HepG2 (cell line): ENCODE measurements at regions not wholly inside any gene's neighbourhood (a gene's known extent, or its start where the extent isn't known, plus 50 kb on each side); places are given as distances from the start of the nearest gene placed in this dataset.

Experiments
- ARID3A ChIP-seq: IDR thresholded peaks from 2 replicates; pipeline ENCODE4 v1.6.1; 2012; ENCODE audit warnings: low read depth, low read length, improper control_type of control experiment
- BCL6 ChIP-seq: IDR thresholded peaks from 2 replicates; pipeline ENCODE4 v1.6.1; 2016; ENCODE audit warnings: missing genetic modification reagents, missing compliant biosample characterization
- BRCA1 ChIP-seq: sonication (generic); formaldehyde crosslinking; IDR thresholded peaks from 2 replicates; pipeline ENCODE4 v1.4.0; 2020; ENCODE audit warnings: missing genetic modification reagents
- CREM ChIP-seq, 2 experiments: sonication (generic) in 1 of 2; formaldehyde crosslinking in 1 of 2; IDR thresholded peaks; 2 replicates each; pipeline versions ENCODE4 v1.4.0 to v1.6.1; 2016 to 2020; ENCODE audit warnings: antibody characterized with exemption in 1 of 2, mild to moderate bottlenecking in 1 of 2, missing genetic modification reagents in 1 of 2
- GFI1 ChIP-seq: sonication (generic); formaldehyde crosslinking; IDR thresholded peaks from 2 replicates; pipeline ENCODE4 v1.5.0; 2020; ENCODE audit warnings: missing genetic modification reagents, mild to moderate bottlenecking, borderline replicate concordance
- ISL2 ChIP-seq: sonication (generic); formaldehyde crosslinking; IDR thresholded peaks from 2 replicates; pipeline ENCODE4 v1.5.0; 2020; ENCODE audit warnings: missing genetic modification reagents
- NCOA2 ChIP-seq: sonication (generic); formaldehyde crosslinking; IDR thresholded peaks from 2 replicates; pipeline ENCODE4 v1.8.0; 2022; ENCODE audit warnings: inconsistent platforms
- NCOA5 ChIP-seq: sonication (generic); formaldehyde crosslinking; IDR thresholded peaks from 2 replicates; pipeline ENCODE4 v1.4.0; 2020; ENCODE audit warnings: missing genetic modification reagents
- PPARG ChIP-seq: conservative IDR thresholded peaks from 2 replicates; pipeline ENCODE4 v1.6.1; 2016; ENCODE audit warnings: missing biosample characterization, missing genetic modification reagents
- RCOR2 ChIP-seq: IDR thresholded peaks from 2 replicates; pipeline ENCODE4 v1.6.1; 2016; ENCODE audit warnings: missing biosample characterization, missing genetic modification reagents
- SOX13 ChIP-seq, 3 experiments: fragments of 450-650 bp in 1 of 3; sonication (generic) in 1 of 3; formaldehyde crosslinking in 1 of 3; IDR thresholded peaks in 2 of 3; conservative IDR thresholded peaks in 1 of 3; 2 replicates each; pipeline versions ENCODE4 v1.5.0 to v1.6.1; 2016 to 2020; ENCODE audit warnings: antibody characterized with exemption in 1 of 3, mild to moderate bottlenecking in 1 of 3, missing compliant biosample characterization in 1 of 3, missing genetic modification reagents in 1 of 3, moderate library complexity in 1 of 3
- TCF12 ChIP-seq, 2 experiments: fragments of 450-650 bp in 1 of 2; sonication (generic) in 1 of 2; formaldehyde crosslinking in 1 of 2; IDR thresholded peaks; 2 replicates each; pipeline versions ENCODE4 v1.6.1 to v1.8.0; 2017 to 2022; ENCODE audit warnings: antibody characterized with exemption in 1 of 2, mild to moderate bottlenecking in 1 of 2, missing genetic modification reagents in 1 of 2, moderate library complexity in 1 of 2
- TEAD3 ChIP-seq: optimal IDR thresholded peaks from 2 replicates; pipeline ENCODE3; 2016; ENCODE audit warnings: borderline replicate concordance
- ZBTB46 ChIP-seq: sonication (generic); formaldehyde crosslinking; IDR thresholded peaks from 2 replicates; pipeline ENCODE4 v1.4.0; 2020; ENCODE audit warnings: mild to moderate bottlenecking, missing genetic modification reagents, borderline replicate concordance
- ZC3H13 ChIP-seq: sonication (generic); formaldehyde crosslinking; IDR thresholded peaks from 2 replicates; pipeline ENCODE4 v1.8.1; 2023; ENCODE audit warnings: mild to moderate bottlenecking, missing genetic modification reagents, moderate library complexity
- ZNF143 ChIP-seq: sonication (generic); formaldehyde crosslinking; IDR thresholded peaks from 2 replicates; pipeline ENCODE4 v1.4.0; 2020; ENCODE audit warnings: missing genetic modification reagents
- ZNF264 ChIP-seq: sonication (generic); formaldehyde crosslinking; IDR thresholded peaks from 2 replicates; pipeline ENCODE4 v1.4.0; 2020; ENCODE audit warnings: missing genetic modification reagents
- ZNF382 ChIP-seq: sonication (generic); formaldehyde crosslinking; IDR thresholded peaks from 2 replicates; pipeline ENCODE4 v1.5.0; 2020; ENCODE audit warnings: missing genetic modification reagents, mild to moderate bottlenecking, borderline replicate concordance
- ZNF773 ChIP-seq: sonication (generic); formaldehyde crosslinking; IDR thresholded peaks from 2 replicates; pipeline ENCODE4 v1.4.0; 2020; ENCODE audit warnings: missing genetic modification reagents, borderline replicate concordance
- TF ChIP-seq, protein P1 (sequence below): sonication (generic); formaldehyde crosslinking; IDR thresholded peaks from 2 replicates; pipeline ENCODE4 v1.4.0; 2020; ENCODE audit warnings: missing genetic modification reagents, borderline replicate concordance
- TF ChIP-seq, protein P2 (sequence below): sonication (generic); formaldehyde crosslinking; IDR thresholded peaks from 2 replicates; pipeline ENCODE4 v1.5.0; 2020; ENCODE audit warnings: mild to moderate bottlenecking, missing genetic modification reagents, borderline replicate concordance

GRCh38 chr9:20286969-20287368, 335.3 kb downstream of the MLLT3 start (continued):
- TF ChIP-seq PPARG (CRISPR knock-in tag) = 0 out of 2 replicates have a peak, but pooled peaks have one; percentile 40
- TF ChIP-seq, protein P1, sequence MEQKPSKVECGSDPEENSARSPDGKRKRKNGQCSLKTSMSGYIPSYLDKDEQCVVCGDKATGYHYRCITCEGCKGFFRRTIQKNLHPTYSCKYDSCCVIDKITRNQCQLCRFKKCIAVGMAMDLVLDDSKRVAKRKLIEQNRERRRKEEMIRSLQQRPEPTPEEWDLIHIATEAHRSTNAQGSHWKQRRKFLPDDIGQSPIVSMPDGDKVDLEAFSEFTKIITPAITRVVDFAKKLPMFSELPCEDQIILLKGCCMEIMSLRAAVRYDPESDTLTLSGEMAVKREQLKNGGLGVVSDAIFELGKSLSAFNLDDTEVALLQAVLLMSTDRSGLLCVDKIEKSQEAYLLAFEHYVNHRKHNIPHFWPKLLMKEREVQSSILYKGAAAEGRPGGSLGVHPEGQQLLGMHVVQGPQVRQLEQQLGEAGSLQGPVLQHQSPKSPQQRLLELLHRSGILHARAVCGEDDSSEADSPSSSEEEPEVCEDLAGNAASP = peak; percentile 28; the same call in 1 of the 2 replicates
- peak; percentile 74; the same call in 1 of the 2 replicates for TF ChIP-seq ISL2 (CRISPR knock-in tag)
- TF ChIP-seq BCL6 (CRISPR knock-in tag) = peak; percentile 52
- 0 out of 2 replicates have a peak, but pooled peaks have one; percentile 37 for TF ChIP-seq ZNF143 (CRISPR knock-in tag)
- TF ChIP-seq RCOR2 (CRISPR knock-in tag) = peak; percentile 62; the same call in 1 of the 2 replicates
- 0 out of 2 replicates have a peak, but pooled peaks have one; percentile 19 for TF ChIP-seq ZNF264 (CRISPR knock-in tag)
- peak; percentile 51 for TF ChIP-seq TEAD3
- peak; percentile 68 for TF ChIP-seq SOX13 (IDR thresholded peaks at IDR 0.05)
- TF ChIP-seq SOX13 (CRISPR knock-in tag; conservative IDR thresholded peaks at IDR 0.05 in 1 of 2, IDR thresholded peaks at IDR 0.05 in 1 of 2) = peak in 1 of 2 experiments; percentile 96; a peak in 2 of 4 replicates
- TF ChIP-seq TCF12 (IDR thresholded peaks at IDR 0.05) = no peak
- TF ChIP-seq TCF12 (CRISPR knock-in tag; IDR thresholded peaks at IDR 0.05) = no peak
- no peak for TF ChIP-seq ZNF382
- TF ChIP-seq NCOA5 (CRISPR knock-in tag) = no peak
- peak; percentile 41; the same call in 1 of the 2 replicates for TF ChIP-seq GFI1
- TF ChIP-seq, protein P2, sequence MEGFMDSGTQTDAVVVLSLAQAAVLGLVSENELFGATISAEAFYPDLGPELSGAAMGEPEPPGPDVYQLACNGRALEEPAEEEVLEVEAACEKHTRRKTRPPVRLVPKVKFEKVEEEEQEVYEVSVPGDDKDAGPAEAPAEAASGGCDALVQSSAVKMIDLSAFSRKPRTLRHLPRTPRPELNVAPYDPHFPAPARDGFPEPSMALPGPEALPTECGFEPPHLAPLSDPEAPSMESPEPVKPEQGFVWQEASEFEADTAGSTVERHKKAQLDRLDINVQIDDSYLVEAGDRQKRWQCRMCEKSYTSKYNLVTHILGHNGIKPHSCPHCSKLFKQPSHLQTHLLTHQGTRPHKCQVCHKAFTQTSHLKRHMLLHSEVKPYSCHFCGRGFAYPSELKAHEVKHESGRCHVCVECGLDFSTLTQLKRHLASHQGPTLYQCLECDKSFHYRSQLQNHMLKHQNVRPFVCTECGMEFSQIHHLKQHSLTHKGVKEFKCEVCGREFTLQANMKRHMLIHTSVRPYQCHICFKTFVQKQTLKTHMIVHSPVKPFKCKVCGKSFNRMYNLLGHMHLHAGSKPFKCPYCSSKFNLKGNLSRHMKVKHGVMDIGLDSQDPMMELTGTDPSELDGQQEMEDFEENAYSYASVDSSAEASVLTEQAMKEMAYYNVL (CRISPR knock-in tag) = no peak
- no peak for TF ChIP-seq BRCA1 (CRISPR knock-in tag)
- peak; percentile 56; the same call in 1 of the 2 replicates for TF ChIP-seq CREM (IDR thresholded peaks at IDR 0.05)
- no peak for TF ChIP-seq CREM (CRISPR knock-in tag; IDR thresholded peaks at IDR 0.05)
- no peak for TF ChIP-seq ARID3A
- no peak for TF ChIP-seq ZC3H13 (CRISPR knock-in tag)
- TF ChIP-seq ZBTB46 (CRISPR knock-in tag) = no peak
- peak; percentile 85 for TF ChIP-seq NCOA2 (CRISPR knock-in tag)
- no peak for TF ChIP-seq ZNF773 (CRISPR knock-in tag)
